ENCODE measurements at regions not wholly inside any gene's neighbourhood (a gene's known extent, or its start where the extent isn't known, plus 50 kb on each side); places are given as distances from the start of the nearest gene placed in this dataset.

- in situ Hi-C loops (cut with HindIII; ENCODE audit: low pct_ligation_motif_present, low sequenced_read_pairs), result no loop called here
- Histone ChIP-seq H3K4me3 (ENCODE audit: low read depth, low read length) (no peak overlapping the region), H3K27ac (no peak overlapping the region), H3K27me3 (replicated peaks) (peaks cover 2% of the 10 kb centered on the region), H3K36me3 (replicated peaks) (no peaks in the 10 kb centered on the region)
- DNase-seq, result no peak
- TF ChIP-seq CTCF (IDR thresholded peaks at IDR 0.05; ENCODE audit: low read depth, low read length, missing control alignments), result no peak
These were observed 137.4 kb downstream of the EHF start for GRCh38 chr11:34758262-34758661.

GRCh38 chr11:34757026-34757451 lies 136.1 kb downstream of the EHF start:
- Histone ChIP-seq H3K4me3 (ENCODE audit: low read depth, low read length) (no peak overlapping the region), H3K36me3 (replicated peaks) (no peaks in the 10 kb centered on the region), H3K27me3 (replicated peaks) (peaks cover 2% of the 10 kb centered on the region), H3K27ac (no peak overlapping the region)
- in situ Hi-C loops (cut with HindIII; ENCODE audit: low pct_ligation_motif_present, low sequenced_read_pairs), result no loop called here
- no peak for TF ChIP-seq CTCF (IDR thresholded peaks at IDR 0.05; ENCODE audit: low read depth, low read length, missing control alignments)
- DNase-seq, result no peak

- H3K36me3 ChIP-seq (replicated peaks), result no peaks in the 10 kb centered on the region
- no peak overlapping the region for H3K27ac ChIP-seq
- no peak for TF ChIP-seq CTCF (IDR thresholded peaks at IDR 0.05; ENCODE audit: low read depth, low read length, missing control alignments)
- H3K27me3 ChIP-seq (replicated peaks), result peaks cover 2% of the 10 kb centered on the region
- H3K4me3 ChIP-seq (ENCODE audit: low read depth, low read length), result no peak overlapping the region
- in situ Hi-C loops (cut with HindIII; ENCODE audit: low pct_ligation_motif_present, low sequenced_read_pairs), result no loop called here
- DNase-seq, result no peak
These were observed 135.7 kb downstream of the EHF start for GRCh38 chr11:34756591-34756990.

GRCh38 chr11:34755671-34756070 lies 134.8 kb downstream of the EHF start:
- no peak overlapping the region for H3K4me3 ChIP-seq (ENCODE audit: low read depth, low read length)
- peaks cover 2% of the 10 kb centered on the region for H3K27me3 ChIP-seq (replicated peaks)
- DNase-seq, result no peak
- no peak for TF ChIP-seq CTCF (IDR thresholded peaks at IDR 0.05; ENCODE audit: low read depth, low read length, missing control alignments)
- H3K27ac ChIP-seq, result no peak overlapping the region
- in situ Hi-C loops (cut with HindIII; ENCODE audit: low pct_ligation_motif_present, low sequenced_read_pairs), result no loop called here
- no peaks in the 10 kb centered on the region for H3K36me3 ChIP-seq (replicated peaks)

GRCh38 chr11:34754171-34754823 lies 133.4 kb downstream of the EHF start:
- in situ Hi-C loops (cut with HindIII; ENCODE audit: low pct_ligation_motif_present, low sequenced_read_pairs), result no loop called here
- peaks cover under 1% of the 10 kb centered on the region for H3K27me3 ChIP-seq (replicated peaks)
- no peak overlapping the region for H3K4me3 ChIP-seq (ENCODE audit: low read depth, low read length)
- TF ChIP-seq CTCF (IDR thresholded peaks at IDR 0.05; ENCODE audit: low read depth, low read length, missing control alignments), result no peak
- no peak for DNase-seq
- H3K27ac ChIP-seq, result no peak overlapping the region
- H3K36me3 ChIP-seq (replicated peaks), result no peaks in the 10 kb centered on the region

Data from brain microvascular endothelial cell (primary cell).